C1 segment of cervical spinal cord (tissue), 14 donors: ENCODE measurements at regions not wholly inside any gene's neighbourhood (a gene's known extent, or its start where the extent isn't known, plus 50 kb on each side); places are given as distances from the start of the nearest gene placed in this dataset.

Source experiments
- DNase-seq, 14 donors: peaks; one replicate each; lab custom pipeline; 2025; lab: John Stamatoyannopoulos, UW

GRCh38 chr1:218817071-218817470 lies 356.6 kb upstream of the LYPLAL1 start:
- DNase-seq: no peak

GRCh38 chr1:218817691-218818465 lies 355.8 kb upstream of the LYPLAL1 start:
- DNase-seq: no peak

- no peak for DNase-seq
Observed at GRCh38 chr1:218823291-218823900, 350.3 kb upstream of the LYPLAL1 start.

- no peak for DNase-seq
Observed at GRCh38 chr1:218827486-218827885, 346.2 kb upstream of the LYPLAL1 start.

- no peak for DNase-seq
Observed at GRCh38 chr1:218828125-218828650, 345.5 kb upstream of the LYPLAL1 start.

GRCh38 chr1:218829097-218829496 lies 344.6 kb upstream of the LYPLAL1 start:
- DNase-seq: no peak

- DNase-seq: no peak
Observed at GRCh38 chr1:218835609-218836008, 338.1 kb upstream of the LYPLAL1 start.

- no peak for DNase-seq
Observed at GRCh38 chr1:218836264-218836663, 337.4 kb upstream of the LYPLAL1 start.

- DNase-seq: no peak
Observed at GRCh38 chr1:218837051-218837450, 336.6 kb upstream of the LYPLAL1 start.

- no peak for DNase-seq
Observed at GRCh38 chr1:218845589-218845988, 328.1 kb upstream of the LYPLAL1 start.

- no peak for DNase-seq
Observed at GRCh38 chr1:218846181-218846580, 327.5 kb upstream of the LYPLAL1 start.

- DNase-seq: no peak
Observed at GRCh38 chr1:218847089-218847768, 326.4 kb upstream of the LYPLAL1 start.

GRCh38 chr1:218848009-218848408 lies 325.7 kb upstream of the LYPLAL1 start:
- no peak for DNase-seq

- no peak for DNase-seq
Observed at GRCh38 chr1:218850367-218850766, 323.3 kb upstream of the LYPLAL1 start.

- no peak for DNase-seq
Observed at GRCh38 chr1:218851586-218851985, 322.1 kb upstream of the LYPLAL1 start.

- no peak for DNase-seq
Observed at GRCh38 chr1:218852527-218852926, 321.2 kb upstream of the LYPLAL1 start.

GRCh38 chr1:218863987-218864386 lies 309.7 kb upstream of the LYPLAL1 start:
- no peak for DNase-seq

GRCh38 chr1:218865591-218865990 lies 308.1 kb upstream of the LYPLAL1 start:
- no peak for DNase-seq

- no peak for DNase-seq
Observed at GRCh38 chr1:218866507-218866906, 307.2 kb upstream of the LYPLAL1 start.

GRCh38 chr1:218867066-218867465 lies 306.6 kb upstream of the LYPLAL1 start:
- no peak for DNase-seq

- no peak for DNase-seq
Observed at GRCh38 chr1:218867941-218868626, 305.6 kb upstream of the LYPLAL1 start.

GRCh38 chr1:218869276-218869675 lies 304.4 kb upstream of the LYPLAL1 start:
- no peak for DNase-seq
